ENCODE measurements at regions not wholly inside any gene's neighbourhood (a gene's known extent, or its start where the extent isn't known, plus 50 kb on each side); places are given as distances from the start of the nearest gene placed in this dataset.

- no peak overlapping the region for H3K27ac Mint-ChIP-seq
- H3K4me1 Mint-ChIP-seq (ENCODE audit: low read depth) = no peaks in the 10 kb centered on the region
- H3K36me3 Mint-ChIP-seq (ENCODE audit: low read depth) = no peaks in the 10 kb centered on the region
- no peak overlapping the region for H3K4me3 Mint-ChIP-seq
- H3K9me3 Mint-ChIP-seq = no peaks in the 10 kb centered on the region
- no peak for DNase-seq (ENCODE audit: low spot score)
- H3K27me3 Mint-ChIP-seq (ENCODE audit: low read depth) = peaks cover 27% of the 10 kb centered on the region
These were observed 230.8 kb downstream of the ENC1 start for GRCh38 chr5:74409712-74410111.

GRCh38 chr5:74409166-74409706 lies 231.3 kb downstream of the ENC1 start:
- no peak overlapping the region for H3K4me3 Mint-ChIP-seq
- DNase-seq (ENCODE audit: low spot score) = no peak
- no peaks in the 10 kb centered on the region for H3K9me3 Mint-ChIP-seq
- H3K4me1 Mint-ChIP-seq (ENCODE audit: low read depth) = no peaks in the 10 kb centered on the region
- H3K27me3 Mint-ChIP-seq (ENCODE audit: low read depth) = peaks cover 25% of the 10 kb centered on the region
- H3K27ac Mint-ChIP-seq = no peak overlapping the region
- no peaks in the 10 kb centered on the region for H3K36me3 Mint-ChIP-seq (ENCODE audit: low read depth)

- Mint-ChIP-seq H3K9me3 (no peaks in the 10 kb centered on the region), H3K36me3 (ENCODE audit: low read depth) (no peaks in the 10 kb centered on the region), H3K27me3 (ENCODE audit: low read depth) (peaks cover 24% of the 10 kb centered on the region), H3K27ac (no peak overlapping the region), H3K4me1 (ENCODE audit: low read depth) (no peaks in the 10 kb centered on the region), H3K4me3 (no peak overlapping the region)
- DNase-seq (ENCODE audit: low spot score) = no peak
These were observed 232.1 kb downstream of the ENC1 start for GRCh38 chr5:74408150-74409043.

GRCh38 chr5:74407701-74408100 lies 232.8 kb downstream of the ENC1 start:
- Mint-ChIP-seq H3K27me3 (ENCODE audit: low read depth) (peaks cover 21% of the 10 kb centered on the region), H3K27ac (no peak overlapping the region), H3K4me1 (ENCODE audit: low read depth) (no peaks in the 10 kb centered on the region), H3K36me3 (ENCODE audit: low read depth) (no peaks in the 10 kb centered on the region), H3K9me3 (no peaks in the 10 kb centered on the region), H3K4me3 (no peak overlapping the region)
- DNase-seq (ENCODE audit: low spot score) = no peak

- no peak overlapping the region for H3K4me3 Mint-ChIP-seq
- no peaks in the 10 kb centered on the region for H3K9me3 Mint-ChIP-seq
- DNase-seq (ENCODE audit: low spot score) = no peak
- peaks cover 20% of the 10 kb centered on the region for H3K27me3 Mint-ChIP-seq (ENCODE audit: low read depth)
- no peaks in the 10 kb centered on the region for H3K4me1 Mint-ChIP-seq (ENCODE audit: low read depth)
- no peaks in the 10 kb centered on the region for H3K36me3 Mint-ChIP-seq (ENCODE audit: low read depth)
- no peak overlapping the region for H3K27ac Mint-ChIP-seq
These were observed 233.7 kb downstream of the ENC1 start for GRCh38 chr5:74406844-74407243.

- no peak overlapping the region for H3K27ac Mint-ChIP-seq
- peaks cover 16% of the 10 kb centered on the region for H3K27me3 Mint-ChIP-seq (ENCODE audit: low read depth)
- no peak overlapping the region for H3K4me3 Mint-ChIP-seq
These were observed 234.9 kb downstream of the ENC1 start for GRCh38 chr5:74405593-74405992.

GRCh38 chr5:74404574-74405508 lies 235.7 kb downstream of the ENC1 start:
- no peaks in the 10 kb centered on the region for H3K4me1 Mint-ChIP-seq (ENCODE audit: low read depth)
- H3K9me3 Mint-ChIP-seq = no peaks in the 10 kb centered on the region
- H3K36me3 Mint-ChIP-seq (ENCODE audit: low read depth) = no peaks in the 10 kb centered on the region
- DNase-seq (ENCODE audit: low spot score) = no peak
- no peak overlapping the region for H3K27ac Mint-ChIP-seq
- H3K27me3 Mint-ChIP-seq (ENCODE audit: low read depth) = peaks cover 16% of the 10 kb centered on the region
- no peak overlapping the region for H3K4me3 Mint-ChIP-seq

More at GRCh38 chr5:74405593-74405992, 234.9 kb downstream of the ENC1 start:
- H3K36me3 Mint-ChIP-seq (ENCODE audit: low read depth) = no peaks in the 10 kb centered on the region
- no peaks in the 10 kb centered on the region for H3K4me1 Mint-ChIP-seq (ENCODE audit: low read depth)
- no peaks in the 10 kb centered on the region for H3K9me3 Mint-ChIP-seq
- no peak for DNase-seq (ENCODE audit: low spot score)

GRCh38 chr5:74403771-74404170 lies 236.8 kb downstream of the ENC1 start:
- H3K4me1 Mint-ChIP-seq (ENCODE audit: low read depth) = no peaks in the 10 kb centered on the region
- no peaks in the 10 kb centered on the region for H3K9me3 Mint-ChIP-seq
- peaks cover 11% of the 10 kb centered on the region for H3K27me3 Mint-ChIP-seq (ENCODE audit: low read depth)
- DNase-seq (ENCODE audit: low spot score) = no peak
- no peaks in the 10 kb centered on the region for H3K36me3 Mint-ChIP-seq (ENCODE audit: low read depth)
- no peak overlapping the region for H3K27ac Mint-ChIP-seq
- no peak overlapping the region for H3K4me3 Mint-ChIP-seq

- Mint-ChIP-seq H3K4me3 (no peak overlapping the region), H3K4me1 (ENCODE audit: low read depth) (no peaks in the 10 kb centered on the region), H3K9me3 (no peaks in the 10 kb centered on the region), H3K27me3 (ENCODE audit: low read depth) (peaks cover 6% of the 10 kb centered on the region), H3K36me3 (ENCODE audit: low read depth) (no peaks in the 10 kb centered on the region), H3K27ac (no peak overlapping the region)
- DNase-seq (ENCODE audit: low spot score) = no peak
These were observed 238.0 kb downstream of the ENC1 start for GRCh38 chr5:74402553-74402952.

GRCh38 chr5:74401946-74402320 lies 238.6 kb downstream of the ENC1 start:
- DNase-seq (ENCODE audit: low spot score) = no peak
- Mint-ChIP-seq H3K9me3 (no peaks in the 10 kb centered on the region), H3K4me1 (ENCODE audit: low read depth) (no peaks in the 10 kb centered on the region), H3K4me3 (no peak overlapping the region), H3K27ac (no peak overlapping the region), H3K36me3 (ENCODE audit: low read depth) (no peaks in the 10 kb centered on the region), H3K27me3 (ENCODE audit: low read depth) (peaks cover 8% of the 10 kb centered on the region)

- Mint-ChIP-seq H3K36me3 (ENCODE audit: low read depth) (no peaks in the 10 kb centered on the region), H3K4me1 (ENCODE audit: low read depth) (no peaks in the 10 kb centered on the region), H3K9me3 (no peaks in the 10 kb centered on the region), H3K4me3 (no peak overlapping the region), H3K27me3 (ENCODE audit: low read depth) (peaks cover 8% of the 10 kb centered on the region), H3K27ac (no peak overlapping the region)
- no peak for DNase-seq (ENCODE audit: low spot score)
These were observed 239.1 kb downstream of the ENC1 start for GRCh38 chr5:74401281-74401945.

GRCh38 chr5:74400067-74400466 lies 240.5 kb downstream of the ENC1 start:
- Mint-ChIP-seq H3K36me3 (ENCODE audit: low read depth) (no peaks in the 10 kb centered on the region), H3K4me3 (no peak overlapping the region), H3K9me3 (no peaks in the 10 kb centered on the region), H3K27me3 (ENCODE audit: low read depth) (peaks cover 2% of the 10 kb centered on the region), H3K27ac (no peak overlapping the region), H3K4me1 (ENCODE audit: low read depth) (no peaks in the 10 kb centered on the region)
- DNase-seq (ENCODE audit: low spot score) = no peak

- no peak overlapping the region for H3K27ac Mint-ChIP-seq
- H3K9me3 Mint-ChIP-seq = no peaks in the 10 kb centered on the region
- H3K36me3 Mint-ChIP-seq (ENCODE audit: low read depth) = no peaks in the 10 kb centered on the region
- H3K27me3 Mint-ChIP-seq (ENCODE audit: low read depth) = peaks cover 2% of the 10 kb centered on the region
- no peak for DNase-seq (ENCODE audit: low spot score)
- no peak overlapping the region for H3K4me3 Mint-ChIP-seq
- H3K4me1 Mint-ChIP-seq (ENCODE audit: low read depth) = peaks cover 7% of the 10 kb centered on the region
These were observed 243.5 kb downstream of the ENC1 start for GRCh38 chr5:74396913-74397622.

Data from T-helper 2 cell treated with Interferon-gamma antibody and Interleukin-4, amounts not matched to agents 5 μg/mL and 100 μg/mL, for 36 hours (primary cell).